GM18909 (cell line): ENCODE measurements at regions not wholly inside any gene's neighbourhood (a gene's known extent, or its start where the extent isn't known, plus 50 kb on each side); places are given as distances from the start of the nearest gene placed in this dataset.

ENCODE experiments used
- ATAC-seq: cut with Tn5 transposase; IDR thresholded peaks from one replicate; pipeline ENCODE4 v1.9.1; 2021; ENCODE audit warnings: mild to moderate bottlenecking; ENCODE audit not compliant: unreplicated experiment, poor library complexity

DNA sequence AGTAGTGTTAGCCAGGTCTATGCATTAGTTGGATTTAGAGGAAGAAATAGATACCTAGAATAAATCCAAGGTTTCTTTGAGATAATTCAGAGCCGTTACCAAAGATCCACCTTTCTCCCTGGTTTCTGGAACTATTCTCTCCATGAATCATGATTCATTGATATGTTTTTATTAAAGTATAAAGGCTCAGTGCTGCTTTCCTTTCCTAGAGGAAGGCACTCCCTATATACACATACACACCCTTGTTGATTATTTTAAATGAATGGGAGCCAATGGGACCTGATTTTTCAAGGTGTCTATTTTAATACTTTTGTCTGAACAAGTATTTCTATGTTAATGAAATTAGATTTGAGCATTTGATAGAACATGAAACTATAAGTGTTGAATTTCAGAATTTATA is 146.8 kb upstream of the SPRY1 start:
- ATAC-seq, result no peak

DNA sequence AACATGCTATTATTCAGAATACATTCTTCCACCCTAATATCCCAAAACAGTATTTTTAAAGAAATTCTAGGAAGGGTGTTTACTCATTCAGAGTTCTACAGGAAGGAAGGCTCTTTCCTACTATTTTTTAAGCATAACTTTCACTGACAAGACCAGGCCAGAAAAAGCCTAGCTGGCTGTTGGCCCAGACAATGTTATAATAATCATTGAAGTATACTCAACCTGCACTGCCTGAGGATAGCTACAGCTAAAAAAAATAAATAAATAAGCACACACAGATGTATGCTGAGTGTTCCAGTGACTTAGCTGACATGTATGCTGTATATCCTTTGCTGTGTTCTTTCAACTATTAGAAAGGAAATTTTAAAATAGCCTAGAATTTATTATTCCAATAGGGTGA is 145.8 kb upstream of the SPRY1 start:
- no peak for ATAC-seq

DNA sequence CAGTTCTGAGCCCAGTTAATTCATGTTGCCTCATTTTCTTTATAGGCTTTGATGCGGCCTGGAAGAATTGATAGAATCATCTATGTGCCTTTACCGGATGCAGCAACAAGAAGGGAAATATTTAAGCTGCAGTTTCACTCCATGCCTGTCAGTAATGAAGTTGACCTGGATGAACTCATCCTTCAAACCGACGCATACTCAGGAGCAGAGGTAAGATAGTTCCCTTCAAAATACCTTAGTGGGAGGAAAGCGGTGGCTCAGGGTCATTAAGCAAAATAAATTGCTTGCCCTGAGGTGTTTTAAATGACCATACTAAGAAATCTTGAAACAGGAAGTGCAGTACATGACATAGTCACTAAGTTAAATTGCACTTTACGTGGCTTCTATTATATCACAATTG is 140.6 kb upstream of the SPRY1 start:
- no peak for ATAC-seq

DNA sequence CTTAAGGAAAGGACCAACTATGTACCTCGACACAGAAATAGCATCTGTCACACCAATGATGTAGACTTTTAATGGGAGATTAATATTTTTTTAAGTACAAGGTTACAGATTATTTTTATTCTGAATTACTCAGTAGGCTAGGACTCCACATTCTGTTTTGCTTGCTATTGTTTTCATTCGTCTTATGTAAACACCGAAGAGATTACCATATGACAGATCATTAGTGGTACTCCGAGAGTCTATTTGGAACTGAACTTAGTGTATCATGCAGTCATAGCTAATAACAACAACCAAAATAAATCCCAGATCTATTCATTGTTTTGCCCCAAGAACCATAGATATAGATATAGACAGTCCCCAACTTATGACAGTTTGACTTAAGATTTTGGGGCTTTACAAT is 139.7 kb upstream of the SPRY1 start:
- no peak for ATAC-seq

DNA sequence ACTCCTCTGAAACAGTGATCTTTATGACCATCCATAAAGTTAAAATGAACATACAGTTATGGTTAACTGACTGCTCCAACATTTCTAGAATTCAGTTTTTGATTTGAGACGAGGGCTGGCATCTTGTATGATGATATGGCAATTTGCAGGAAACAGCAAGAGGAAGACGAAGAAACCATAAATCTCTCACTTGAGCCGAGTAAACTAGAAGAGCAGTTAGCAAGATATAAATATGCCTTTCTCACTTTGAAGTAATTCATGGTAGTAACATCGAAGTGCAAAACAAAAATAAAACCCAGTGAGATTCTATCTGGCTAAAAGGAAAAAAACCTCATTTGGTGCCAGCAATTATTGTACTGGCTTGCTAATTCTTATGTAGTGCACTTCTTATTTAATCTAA is 139.0 kb upstream of the SPRY1 start:
- no peak for ATAC-seq

DNA sequence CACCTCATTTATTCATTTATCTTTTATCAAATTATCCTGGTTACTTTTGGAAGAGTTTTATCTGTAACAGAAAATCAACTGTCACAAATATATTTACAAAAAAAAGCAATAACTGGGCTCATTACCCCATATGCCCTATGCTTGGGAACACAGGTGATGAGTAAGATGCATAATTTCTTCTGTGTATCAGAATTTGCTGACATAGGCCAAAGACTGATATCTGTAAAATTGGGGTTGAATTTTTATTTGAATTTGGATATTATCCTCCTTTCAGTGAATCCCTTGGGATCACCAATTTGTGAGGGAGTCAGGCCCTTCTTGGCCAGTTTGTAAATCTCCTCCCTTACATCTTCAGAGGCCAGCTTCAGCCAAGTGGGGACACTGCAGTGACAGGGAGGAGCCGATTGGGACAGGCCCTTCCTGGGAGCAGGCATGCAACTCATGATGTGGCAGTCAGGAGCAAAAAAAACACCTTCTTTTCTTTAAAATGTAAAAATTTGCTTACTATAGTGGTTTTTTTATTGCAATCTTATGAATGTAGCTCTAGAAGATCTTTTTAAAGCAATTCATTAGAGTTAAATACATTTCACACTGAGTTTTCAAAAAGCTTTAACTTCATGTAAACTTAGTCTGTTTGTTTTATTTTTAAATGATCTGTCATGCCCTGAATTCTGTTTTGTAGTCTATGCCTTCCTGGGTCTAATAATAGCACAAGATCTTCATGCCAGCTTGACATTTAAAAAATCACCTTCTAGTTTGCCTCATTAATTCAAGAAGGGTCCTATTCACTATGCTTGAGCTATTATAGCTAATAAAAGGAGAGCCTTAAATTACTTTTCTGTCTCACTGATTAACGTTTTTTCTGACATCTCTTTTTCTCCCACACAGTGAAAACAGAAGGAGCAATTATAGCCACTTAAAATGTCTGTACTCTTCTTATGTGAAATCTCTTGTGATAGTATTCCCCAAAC is 136.6 kb upstream of the SPRY1 start:
- ATAC-seq, result no peak

DNA sequence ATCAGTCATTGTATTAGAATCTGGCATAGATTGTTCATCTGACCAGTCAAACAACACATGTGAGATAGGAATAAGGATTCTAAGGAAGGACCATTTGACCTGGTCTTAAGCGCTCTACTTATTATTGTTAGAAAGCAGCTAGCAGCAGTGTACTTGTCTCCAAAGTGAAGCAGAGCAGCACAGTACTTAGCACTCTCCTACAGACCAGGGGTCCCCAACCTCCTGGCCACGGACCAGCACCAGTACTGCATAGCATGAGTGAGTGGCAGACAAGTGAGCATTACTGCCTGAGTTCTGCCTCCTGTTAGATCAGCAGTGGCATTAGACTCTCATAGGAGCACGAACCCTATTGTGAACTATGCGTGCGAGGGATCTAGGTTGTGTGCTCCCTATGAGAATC is 135.9 kb upstream of the SPRY1 start:
- ATAC-seq, result no peak

DNA sequence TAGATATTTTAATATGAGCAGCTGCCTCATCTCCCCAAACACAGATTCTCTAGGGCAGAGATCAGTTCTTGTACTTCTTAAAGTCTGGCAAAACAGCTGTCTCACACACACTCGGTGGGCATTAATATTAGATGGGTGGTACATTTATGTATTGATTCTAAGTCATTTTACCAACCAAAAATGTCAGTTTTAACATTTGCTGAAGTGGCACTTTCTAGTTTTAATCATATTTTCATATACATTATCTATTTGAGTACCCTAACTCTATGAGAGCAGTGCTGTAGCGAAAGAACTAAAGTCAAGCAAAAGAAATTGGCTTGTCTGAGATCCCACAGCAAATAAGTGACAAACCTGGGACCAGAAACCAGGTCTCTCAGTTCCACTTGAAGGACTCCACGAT is 134.5 kb upstream of the SPRY1 start:
- ATAC-seq, result no peak

DNA sequence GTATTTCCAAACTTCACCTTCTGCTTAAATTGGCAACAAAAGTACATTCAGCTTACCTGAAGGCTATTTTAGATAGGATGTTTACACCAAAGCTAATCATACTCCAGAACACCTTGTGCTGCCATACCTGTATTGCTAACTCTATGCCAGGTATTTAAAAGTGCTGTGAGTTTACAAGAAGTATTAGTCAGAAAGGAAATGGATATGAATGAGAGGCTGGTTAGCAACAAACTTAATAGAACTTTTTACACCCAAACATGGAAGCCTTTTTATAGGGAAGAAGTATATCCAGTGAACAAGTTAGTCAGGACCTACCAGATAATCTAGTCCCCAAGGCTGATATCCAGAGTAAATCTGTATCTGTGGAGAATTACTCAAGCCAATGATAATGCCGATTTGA is 131.2 kb upstream of the SPRY1 start:
- ATAC-seq, result no peak

DNA sequence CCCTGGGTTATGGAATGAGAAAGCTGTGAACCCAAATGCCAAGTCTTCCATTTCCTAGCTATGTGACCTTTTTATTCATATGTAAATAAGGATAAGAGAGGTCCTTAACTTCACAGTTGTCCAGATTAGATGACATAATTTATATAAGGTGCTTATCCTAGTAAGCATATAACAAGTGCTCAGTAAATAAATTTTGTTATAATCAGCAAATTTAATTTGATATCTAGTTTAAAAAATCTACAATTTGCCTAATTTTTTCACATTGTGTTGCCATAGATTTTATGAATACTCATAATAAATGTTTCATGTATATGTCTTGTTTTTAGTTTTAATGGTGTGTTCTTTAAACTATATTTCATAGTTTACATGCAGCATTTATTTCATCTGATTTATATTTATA is 130.4 kb upstream of the SPRY1 start:
- ATAC-seq, result no peak

DNA sequence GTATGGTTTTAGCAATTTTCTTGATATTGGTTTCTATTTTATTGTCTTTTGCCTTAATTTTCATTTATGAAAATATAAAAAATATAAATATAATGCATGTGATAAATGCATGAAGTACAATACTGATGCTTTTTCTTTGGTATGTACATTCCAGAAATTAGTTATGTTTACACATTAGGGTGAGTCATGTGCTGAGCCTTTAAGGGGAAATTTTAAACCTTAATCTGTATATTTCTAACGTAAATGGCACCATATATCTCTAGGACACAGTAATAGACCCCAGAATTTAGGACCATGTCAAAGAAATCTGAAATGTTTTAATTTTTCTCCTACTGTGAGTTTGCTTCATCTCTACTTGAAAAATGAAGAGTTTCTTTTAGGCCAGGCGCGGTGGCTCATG is 117.8 kb upstream of the SPRY1 start:
- no peak for ATAC-seq

DNA sequence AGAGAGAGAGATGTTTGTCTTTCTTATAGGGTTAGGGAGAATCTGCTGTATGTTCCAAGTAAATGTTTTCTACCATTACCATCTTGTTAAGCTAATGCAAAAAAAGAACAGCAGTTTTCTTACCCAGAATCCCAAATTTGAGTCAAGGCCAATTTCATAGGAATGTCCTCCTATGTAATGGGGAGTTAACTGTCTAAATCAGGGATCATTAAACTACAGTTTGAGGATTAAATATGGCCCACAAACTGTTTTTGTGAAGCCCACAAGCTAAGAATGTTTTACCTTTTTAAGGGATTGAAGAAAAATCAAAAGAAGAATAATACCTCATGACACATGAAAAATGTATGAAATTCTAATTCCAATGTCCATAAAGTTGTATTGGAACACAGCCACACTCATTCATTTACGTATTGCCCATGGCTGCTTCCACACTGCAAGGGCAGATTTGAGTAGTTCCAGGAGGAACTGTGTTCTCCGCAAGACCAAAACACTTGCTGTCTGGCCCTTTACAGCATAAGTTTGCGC is 113.2 kb upstream of the SPRY1 start:
- no peak for ATAC-seq

DNA sequence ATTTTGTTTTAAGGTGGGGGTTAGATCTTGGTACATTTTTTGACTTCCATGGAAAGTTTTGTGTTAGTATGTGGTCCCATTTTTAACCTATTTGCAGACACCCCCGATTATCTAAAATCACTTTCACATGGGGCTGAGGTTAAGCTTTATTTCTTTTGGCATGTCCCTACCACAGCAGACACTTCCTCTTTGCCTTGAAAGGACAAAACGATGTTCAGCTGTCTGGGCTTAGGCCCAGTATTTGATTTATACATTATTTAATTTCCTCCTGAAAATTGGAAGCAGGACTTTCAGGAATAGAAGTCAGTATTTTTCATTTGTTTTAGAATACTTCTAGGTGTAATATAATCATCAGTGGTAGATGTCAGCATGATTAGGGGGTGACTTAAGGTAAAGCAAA is 112.4 kb upstream of the SPRY1 start:
- no peak for ATAC-seq

DNA sequence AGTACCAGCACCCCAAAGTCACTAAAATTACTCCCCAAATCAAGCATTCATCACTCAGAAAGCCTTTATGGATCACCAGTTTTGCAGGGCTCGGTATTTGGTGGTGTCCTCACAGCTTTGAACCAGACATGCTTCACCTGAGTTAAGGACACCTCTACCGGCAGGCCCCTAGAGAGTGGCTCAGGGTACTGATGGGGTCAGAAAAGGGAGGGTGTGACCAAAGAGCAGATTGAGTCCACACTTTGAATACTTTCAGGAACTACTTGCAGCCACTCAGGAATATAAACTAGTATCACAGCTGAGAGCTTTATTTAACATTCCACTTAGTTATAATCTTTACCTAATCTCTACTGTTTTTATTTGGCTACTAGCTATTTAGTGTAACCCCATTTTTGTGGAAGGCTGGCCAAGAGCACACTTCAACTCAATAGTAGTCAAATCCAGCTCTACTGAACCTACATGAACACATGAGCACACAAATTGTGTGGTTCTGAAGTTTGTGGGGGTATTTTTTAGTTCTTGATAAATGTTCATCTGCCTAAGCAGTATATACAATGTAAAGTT is 109.6 kb upstream of the SPRY1 start:
- no peak for ATAC-seq

DNA sequence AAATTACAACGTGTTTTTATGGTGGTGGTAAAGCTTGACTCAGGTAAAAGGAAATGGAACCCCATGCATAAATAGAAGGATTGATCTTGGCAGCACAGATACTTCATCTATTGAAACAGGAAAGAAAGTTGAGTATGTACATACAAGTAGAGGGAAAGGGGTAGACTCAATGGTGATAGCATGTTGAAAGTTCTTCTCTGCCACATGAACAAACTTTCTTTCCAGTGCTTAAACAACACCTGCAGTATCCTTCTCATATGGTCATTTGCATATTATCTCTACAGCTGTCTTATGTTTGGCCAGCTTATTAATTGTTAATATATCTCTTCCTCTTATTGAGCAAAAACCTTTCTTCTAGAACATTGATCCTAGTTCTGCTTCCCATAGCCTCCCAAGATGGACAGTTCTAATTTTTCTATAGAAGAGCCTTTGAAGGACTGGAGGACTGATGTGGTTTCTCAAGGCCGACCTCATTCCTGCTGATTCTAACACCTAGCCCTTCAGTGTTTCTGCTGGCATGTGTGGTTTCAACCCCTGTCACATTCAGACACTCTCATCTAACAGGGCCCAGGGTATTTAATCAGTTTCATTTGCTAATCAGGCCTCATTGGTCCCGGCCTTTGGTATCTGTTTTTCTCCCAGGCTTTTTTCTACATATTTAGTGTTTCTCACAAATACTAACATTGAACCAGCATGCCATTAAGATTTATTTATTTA is 108.1 kb upstream of the SPRY1 start:
- peak; percentile 83 for ATAC-seq

DNA sequence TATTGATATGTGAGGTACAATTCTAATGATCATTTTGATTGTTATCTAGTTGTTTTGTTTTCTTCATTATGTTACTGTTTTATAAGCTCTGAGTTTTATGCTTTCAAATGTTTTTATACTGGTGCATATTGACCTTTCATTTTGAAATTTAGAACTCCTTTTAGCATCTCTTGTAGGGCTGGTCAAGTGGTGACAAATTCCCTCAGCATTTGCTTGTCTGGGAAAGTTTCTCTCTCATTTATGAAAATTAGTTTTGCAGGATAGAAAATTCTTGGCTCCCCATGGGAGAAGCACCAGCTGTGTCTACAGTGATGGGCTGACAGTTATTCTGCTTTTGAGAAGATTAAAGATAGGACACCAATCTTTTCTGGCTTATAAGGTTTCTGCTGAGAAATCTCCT is 105.3 kb upstream of the SPRY1 start:
- ATAC-seq, result no peak

DNA sequence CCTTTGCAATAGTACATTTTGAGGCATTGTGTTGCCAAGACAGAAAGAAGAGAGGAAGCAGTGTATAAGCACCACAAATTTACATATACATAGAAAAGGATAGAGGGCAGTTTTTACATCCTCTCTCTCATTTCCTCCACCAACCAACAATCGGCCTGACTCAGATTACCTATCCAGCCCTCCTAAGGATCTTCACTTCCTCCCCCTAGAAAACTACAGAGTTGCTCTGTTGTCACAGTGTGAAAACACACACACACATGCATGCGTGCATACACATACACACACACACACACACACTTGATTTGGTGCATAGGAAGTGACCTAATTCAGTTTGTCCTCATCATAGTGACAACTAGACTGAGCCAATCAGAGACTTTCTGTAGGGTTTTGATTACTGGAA is 98.8 kb upstream of the SPRY1 start:
- no peak for ATAC-seq

DNA sequence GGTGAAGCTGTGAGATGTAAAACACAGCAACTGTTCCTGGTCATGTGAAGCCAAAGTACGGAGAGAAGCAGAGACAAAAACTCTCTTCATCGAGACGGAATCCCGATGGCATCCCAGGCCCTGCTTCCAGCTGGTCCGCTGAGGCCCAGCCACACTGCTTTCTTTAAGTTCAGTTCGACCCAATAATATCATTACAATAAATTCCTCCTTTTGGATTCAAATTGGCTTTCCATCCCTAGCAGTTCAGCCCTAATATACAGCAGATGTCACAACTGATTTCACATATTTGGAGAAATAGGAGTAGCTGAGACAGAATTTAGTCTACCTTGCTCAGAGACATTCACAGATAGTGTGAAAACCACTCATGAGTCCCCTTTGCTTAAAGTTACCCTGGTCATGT is 98.3 kb upstream of the SPRY1 start:
- ATAC-seq, result no peak

DNA sequence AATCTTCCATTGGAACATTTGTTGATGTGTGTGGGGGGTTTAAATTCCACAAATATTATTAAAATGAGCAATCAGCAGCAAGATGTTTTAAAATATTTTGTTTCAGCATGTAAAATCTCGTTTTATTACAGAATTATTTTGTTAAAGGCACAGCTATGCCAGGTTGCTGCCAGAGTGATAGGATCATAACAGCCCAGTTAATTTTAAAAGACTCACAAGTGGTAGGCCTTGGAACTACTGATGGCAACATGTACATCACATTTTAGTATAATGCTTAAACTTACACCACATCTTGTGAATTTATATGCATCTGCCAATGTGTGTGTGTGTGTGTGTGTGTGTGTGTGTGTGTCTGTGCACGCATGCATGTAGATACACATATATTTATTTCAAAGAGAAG is 97.8 kb upstream of the SPRY1 start:
- no peak for ATAC-seq

DNA sequence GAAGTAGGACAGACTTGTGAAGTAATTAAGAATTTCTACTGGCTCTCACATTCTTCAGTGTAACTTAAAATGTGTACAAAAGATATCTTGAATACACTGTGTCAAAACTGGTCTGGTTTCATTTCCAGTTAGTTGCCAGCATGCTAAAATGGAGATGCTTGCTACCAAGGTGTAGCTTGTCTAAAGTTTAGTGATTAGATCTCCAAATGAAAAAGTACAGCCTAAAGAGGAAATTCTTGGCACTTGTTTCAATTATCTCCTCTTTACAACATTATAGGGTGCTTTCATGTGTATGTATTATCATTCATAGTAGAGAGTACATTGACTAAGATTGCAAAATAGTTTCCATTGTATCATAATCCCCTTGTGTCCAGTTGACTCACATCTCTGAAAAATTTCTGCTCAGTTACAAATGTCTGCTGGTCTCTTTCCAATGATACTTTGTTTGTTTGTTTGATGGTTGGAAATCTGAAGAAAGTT is 97.3 kb upstream of the SPRY1 start:
- ATAC-seq, result no peak
